Ishikawa (cell line): ENCODE measurements at regions not wholly inside any gene's neighbourhood (a gene's known extent, or its start where the extent isn't known, plus 50 kb on each side); places are given as distances from the start of the nearest gene placed in this dataset.

ENCODE experiments used
- CEBPB ChIP-seq: IDR thresholded peaks from 2 replicates; pipeline ENCODE4 v1.6.1; 2012
- CREB1 ChIP-seq: IDR thresholded peaks from 2 replicates; pipeline ENCODE4 v1.6.1; 2012; ENCODE audit warnings: low read depth
- EGR1 ChIP-seq: IDR thresholded peaks from 2 replicates; pipeline ENCODE4 v1.6.1; 2012
- EP300 ChIP-seq: IDR thresholded peaks from 2 replicates; pipeline ENCODE4 v1.6.1; 2012; ENCODE audit warnings: borderline replicate concordance
- FOXM1 ChIP-seq: IDR thresholded peaks from 2 replicates; pipeline ENCODE4 v1.6.1; 2012; ENCODE audit warnings: low read depth, borderline replicate concordance
- NFIC ChIP-seq: IDR thresholded peaks from 2 replicates; pipeline ENCODE4 v1.6.1; 2012
- RAD21 ChIP-seq: IDR thresholded peaks from 2 replicates; pipeline ENCODE4 v1.6.1; 2012; ENCODE audit warnings: low read depth
- TAF1 ChIP-seq: IDR thresholded peaks from 2 replicates; pipeline ENCODE4 v1.6.1; 2012; ENCODE audit warnings: low read depth, mild to moderate bottlenecking
- TCF12 ChIP-seq: IDR thresholded peaks from 2 replicates; pipeline ENCODE4 v1.6.1; 2012; ENCODE audit warnings: low read depth
- TEAD4 ChIP-seq: IDR thresholded peaks from 2 replicates; pipeline ENCODE4 v1.6.1; 2012
- YY1 ChIP-seq: IDR thresholded peaks from 2 replicates; pipeline ENCODE4 v1.6.1; 2012; ENCODE audit warnings: low read depth
- ZBTB7A ChIP-seq: IDR thresholded peaks from 2 replicates; pipeline ENCODE4 v1.6.1; 2012; ENCODE audit warnings: low read depth
- TF ChIP-seq, protein P1 (sequence below): IDR thresholded peaks from 2 replicates; pipeline ENCODE4 v1.6.1; 2012
- TF ChIP-seq, protein P2 (sequence below): IDR thresholded peaks from 2 replicates; pipeline ENCODE4 v1.6.1; 2012
- TF ChIP-seq, protein P3 (sequence below): IDR thresholded peaks from 2 replicates; pipeline ENCODE4 v1.6.1; 2012; ENCODE audit warnings: low read depth, mild to moderate bottlenecking

DNA sequence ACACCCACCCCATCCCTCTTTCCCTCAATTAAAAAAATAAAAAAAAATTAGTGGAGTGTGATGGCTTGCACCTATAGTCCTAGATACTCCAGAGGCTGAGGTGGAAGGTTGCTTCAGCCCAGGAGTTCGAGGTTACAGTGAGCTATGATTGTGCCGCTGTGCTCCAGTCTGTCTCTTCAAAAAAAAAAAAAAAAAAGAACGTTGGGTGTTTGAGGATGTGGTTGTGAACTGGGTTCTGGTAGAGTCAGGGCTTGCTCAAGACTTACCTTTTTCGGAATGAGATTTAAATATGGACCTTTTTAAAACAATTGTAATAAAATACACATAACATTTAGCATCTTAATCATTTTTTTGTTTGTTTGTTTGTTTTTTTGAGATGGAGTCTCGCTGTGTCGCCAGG is 211.9 kb downstream of the OR2B2 start:
- TF ChIP-seq CREB1 (no peak), CEBPB (no peak), TAF1 (no peak), ZBTB7A (no peak)
- TF ChIP-seq, protein P1, sequence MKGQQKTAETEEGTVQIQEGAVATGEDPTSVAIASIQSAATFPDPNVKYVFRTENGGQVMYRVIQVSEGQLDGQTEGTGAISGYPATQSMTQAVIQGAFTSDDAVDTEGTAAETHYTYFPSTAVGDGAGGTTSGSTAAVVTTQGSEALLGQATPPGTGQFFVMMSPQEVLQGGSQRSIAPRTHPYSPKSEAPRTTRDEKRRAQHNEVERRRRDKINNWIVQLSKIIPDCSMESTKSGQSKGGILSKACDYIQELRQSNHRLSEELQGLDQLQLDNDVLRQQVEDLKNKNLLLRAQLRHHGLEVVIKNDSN, result no peak
- TF ChIP-seq, protein P2, sequence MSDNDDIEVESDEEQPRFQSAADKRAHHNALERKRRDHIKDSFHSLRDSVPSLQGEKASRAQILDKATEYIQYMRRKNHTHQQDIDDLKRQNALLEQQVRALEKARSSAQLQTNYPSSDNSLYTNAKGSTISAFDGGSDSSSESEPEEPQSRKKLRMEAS, result no peak

DNA sequence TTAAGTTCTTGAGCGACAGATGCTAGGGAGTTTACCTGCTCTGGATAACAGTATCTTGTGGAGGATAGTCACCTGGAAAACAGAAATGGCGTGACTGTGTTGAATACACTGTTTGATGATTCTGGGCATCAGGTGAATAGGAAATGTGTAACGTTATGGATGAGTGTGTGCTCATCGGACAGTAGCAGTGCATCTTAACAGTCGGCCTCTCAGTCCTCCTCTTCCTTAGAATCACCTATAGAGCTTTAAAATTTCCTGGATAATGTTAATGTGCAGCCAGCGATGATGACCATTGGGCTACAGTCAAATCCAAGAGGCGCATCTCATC is 217.7 kb downstream of the OR2B2 start:
- TF ChIP-seq TAF1 (no peak), NFIC (no peak), CREB1 (no peak), ZBTB7A (no peak)
- TF ChIP-seq, protein P2, result no peak
- TF ChIP-seq, protein P1, result no peak

DNA sequence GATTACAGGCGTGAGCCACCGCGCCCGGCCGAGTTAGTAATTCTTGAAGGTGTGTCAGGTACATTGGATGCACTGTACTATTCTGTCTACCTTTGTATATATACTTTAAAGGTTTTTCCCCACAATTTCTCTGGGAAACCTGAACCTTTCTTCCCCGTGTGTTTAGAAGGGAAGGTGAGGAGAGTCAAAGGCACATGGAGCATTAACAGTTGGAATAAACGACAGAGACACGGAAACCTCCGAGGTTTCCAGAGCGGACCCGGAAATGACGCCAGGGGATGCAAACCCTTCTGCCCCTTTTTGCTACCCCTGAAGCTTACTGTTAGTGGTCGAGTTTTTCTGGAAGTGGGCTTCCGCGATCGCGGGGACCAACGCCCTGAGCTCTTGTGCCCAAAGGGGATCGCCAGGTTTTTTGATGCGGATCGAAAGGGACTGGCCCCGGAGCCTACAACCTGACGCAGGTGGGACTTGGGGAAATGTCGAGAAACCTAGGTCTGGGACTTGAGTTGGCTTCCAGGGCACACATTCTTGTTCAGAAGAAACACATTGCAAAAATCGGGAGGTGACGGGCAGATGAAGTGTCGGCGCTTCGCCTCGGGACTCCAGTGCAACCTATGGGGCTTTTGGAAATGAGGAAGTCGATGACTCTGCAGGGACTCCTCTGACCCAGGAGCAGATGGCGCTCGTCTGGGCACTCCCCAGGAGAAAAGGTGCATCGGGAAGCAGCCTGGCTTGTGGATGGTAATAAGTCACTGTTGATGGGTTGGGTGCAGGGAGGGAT is 218.2 kb downstream of the OR2B2 start:
- TF ChIP-seq TCF12, result peak; percentile 15; the same call in 1 of the 2 replicates
- TF ChIP-seq, protein P1, result no peak
- TF ChIP-seq, protein P2, result peak; percentile 52; the same call in 1 of the 2 replicates

DNA sequence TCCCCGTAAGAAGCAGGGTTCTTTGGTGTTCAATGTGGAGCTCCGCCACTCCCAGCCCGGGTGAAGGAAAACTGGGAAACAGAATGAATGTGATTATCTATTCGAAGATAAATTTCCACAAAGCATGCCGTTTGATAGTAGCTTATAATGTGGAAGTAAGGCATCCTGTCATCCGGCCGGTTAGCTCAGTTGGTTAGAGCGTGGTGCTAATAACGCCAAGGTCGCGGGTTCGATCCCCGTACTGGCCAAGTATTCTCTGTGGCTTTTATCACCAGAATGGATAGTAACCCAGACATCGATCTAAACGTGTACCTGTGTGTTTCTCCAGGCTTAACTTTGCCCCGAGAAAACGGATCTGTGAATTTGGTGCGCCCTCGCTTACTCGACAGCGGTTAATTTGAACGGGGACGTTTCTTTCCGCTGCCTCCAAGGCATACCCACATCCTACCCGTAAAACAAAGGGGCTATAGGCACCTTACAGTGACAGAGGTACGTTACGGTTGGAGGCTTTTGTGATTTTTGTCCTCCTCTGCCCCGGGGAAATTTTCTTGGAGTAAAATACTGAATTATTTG is 215.2 kb upstream of the ZNF184 start:
- TF ChIP-seq, protein P3, sequence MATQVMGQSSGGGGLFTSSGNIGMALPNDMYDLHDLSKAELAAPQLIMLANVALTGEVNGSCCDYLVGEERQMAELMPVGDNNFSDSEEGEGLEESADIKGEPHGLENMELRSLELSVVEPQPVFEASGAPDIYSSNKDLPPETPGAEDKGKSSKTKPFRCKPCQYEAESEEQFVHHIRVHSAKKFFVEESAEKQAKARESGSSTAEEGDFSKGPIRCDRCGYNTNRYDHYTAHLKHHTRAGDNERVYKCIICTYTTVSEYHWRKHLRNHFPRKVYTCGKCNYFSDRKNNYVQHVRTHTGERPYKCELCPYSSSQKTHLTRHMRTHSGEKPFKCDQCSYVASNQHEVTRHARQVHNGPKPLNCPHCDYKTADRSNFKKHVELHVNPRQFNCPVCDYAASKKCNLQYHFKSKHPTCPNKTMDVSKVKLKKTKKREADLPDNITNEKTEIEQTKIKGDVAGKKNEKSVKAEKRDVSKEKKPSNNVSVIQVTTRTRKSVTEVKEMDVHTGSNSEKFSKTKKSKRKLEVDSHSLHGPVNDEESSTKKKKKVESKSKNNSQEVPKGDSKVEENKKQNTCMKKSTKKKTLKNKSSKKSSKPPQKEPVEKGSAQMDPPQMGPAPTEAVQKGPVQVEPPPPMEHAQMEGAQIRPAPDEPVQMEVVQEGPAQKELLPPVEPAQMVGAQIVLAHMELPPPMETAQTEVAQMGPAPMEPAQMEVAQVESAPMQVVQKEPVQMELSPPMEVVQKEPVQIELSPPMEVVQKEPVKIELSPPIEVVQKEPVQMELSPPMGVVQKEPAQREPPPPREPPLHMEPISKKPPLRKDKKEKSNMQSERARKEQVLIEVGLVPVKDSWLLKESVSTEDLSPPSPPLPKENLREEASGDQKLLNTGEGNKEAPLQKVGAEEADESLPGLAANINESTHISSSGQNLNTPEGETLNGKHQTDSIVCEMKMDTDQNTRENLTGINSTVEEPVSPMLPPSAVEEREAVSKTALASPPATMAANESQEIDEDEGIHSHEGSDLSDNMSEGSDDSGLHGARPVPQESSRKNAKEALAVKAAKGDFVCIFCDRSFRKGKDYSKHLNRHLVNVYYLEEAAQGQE, result no peak
- TF ChIP-seq CREB1, result 0 out of 2 replicates have a peak, but pooled peaks have one; percentile 24
- no peak for TF ChIP-seq EGR1
- peak; percentile 51; the same call in 1 of the 2 replicates for TF ChIP-seq YY1
- TF ChIP-seq, protein P2, result no peak
- TF ChIP-seq CEBPB, result 0 out of 2 replicates have a peak, but pooled peaks have one; percentile 18
- TF ChIP-seq, protein P1, result 0 out of 2 replicates have a peak, but pooled peaks have one; percentile 22
- no peak for TF ChIP-seq TAF1
- TF ChIP-seq RAD21, result no peak
- no peak for TF ChIP-seq FOXM1
- 0 out of 2 replicates have a peak, but pooled peaks have one; percentile 25 for TF ChIP-seq TCF12
- TF ChIP-seq NFIC, result no peak
- no peak for TF ChIP-seq ZBTB7A
- TF ChIP-seq EP300, result no peak
- peak; percentile 82 for TF ChIP-seq TEAD4

DNA sequence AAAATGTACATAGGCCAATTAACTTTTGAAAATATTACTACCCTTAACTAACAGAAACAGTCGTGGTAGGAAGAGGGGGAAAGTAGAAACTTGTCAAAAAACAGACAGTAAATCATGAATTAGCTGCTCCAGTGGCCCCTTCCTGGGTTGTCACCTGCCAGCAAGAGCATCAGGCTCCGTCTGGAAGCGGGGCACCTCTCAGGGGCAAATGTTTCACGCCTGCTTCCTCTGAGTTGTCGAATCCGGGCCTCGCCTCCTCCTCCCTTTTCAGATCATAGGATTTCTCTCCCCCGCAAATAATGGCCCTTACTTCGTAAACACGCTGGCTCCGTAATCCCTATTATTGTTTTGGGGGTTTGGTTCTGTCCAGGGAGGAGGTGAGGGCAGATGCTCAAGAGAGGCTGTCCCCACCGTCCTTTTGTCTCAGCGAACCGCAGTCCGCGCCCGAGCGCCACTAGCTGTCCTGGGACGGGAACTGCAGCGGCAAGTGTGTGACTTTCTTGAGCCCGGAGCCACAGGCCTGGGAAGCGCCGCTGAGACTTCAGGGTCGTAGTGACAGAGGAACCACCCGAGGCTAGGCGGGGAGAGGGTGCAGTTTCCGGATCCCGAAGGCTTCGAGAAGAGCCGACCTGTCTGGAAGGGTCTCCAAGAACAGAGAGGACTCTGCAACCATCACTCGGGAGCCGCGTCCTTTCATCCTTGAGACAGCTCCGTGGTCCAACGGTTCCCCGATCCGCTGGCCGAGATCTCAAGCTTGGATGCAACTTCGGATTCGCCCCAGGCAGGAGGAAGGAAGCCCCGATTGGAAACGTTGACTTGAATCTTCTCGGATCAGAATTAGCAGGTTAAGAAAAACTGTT is 214.5 kb upstream of the ZNF184 start:
- TF ChIP-seq TEAD4 (no peak), TAF1 (no peak), RAD21 (peak; percentile 70), ZBTB7A (no peak; the same call in 1 of the 2 replicates)
- TF ChIP-seq, protein P2, result peak; percentile 46; the same call in 1 of the 2 replicates
- TF ChIP-seq, protein P3, result no peak
